ENCODE measurements at regions not wholly inside any gene's neighbourhood (a gene's known extent, or its start where the extent isn't known, plus 50 kb on each side); places are given as distances from the start of the nearest gene placed in this dataset.

DNA sequence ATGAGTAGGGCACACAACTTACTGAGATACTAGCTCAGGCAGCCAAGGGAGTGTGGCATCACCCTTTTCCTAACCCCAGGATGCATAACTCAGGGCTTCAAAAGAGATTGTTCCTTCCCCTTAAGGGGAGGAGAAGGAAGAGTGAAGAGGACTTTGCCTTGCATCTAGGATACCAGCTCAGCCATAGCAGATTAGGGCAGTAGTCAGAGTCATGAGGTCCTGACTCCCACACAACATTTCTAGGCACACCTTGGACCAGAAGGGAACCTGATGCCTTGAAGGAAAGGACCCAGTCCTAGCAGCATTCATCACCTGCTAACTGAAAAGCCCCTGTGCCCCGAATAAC, 1433.2 kb upstream of the TMEFF2 start:
- Histone ChIP-seq H3K36me3 (ENCODE audit: control insufficient read depth, insufficient read depth, low read length) (no peaks in the 10 kb centered on the region), H3K27me3 (ENCODE audit: control insufficient read depth, insufficient read depth, low read length) (no peaks in the 10 kb centered on the region), H3K27ac (ENCODE audit: low read length) (no peak overlapping the region), H3K9me3 (ENCODE audit: control insufficient read depth, insufficient read depth, low read length) (no peaks in the 10 kb centered on the region), H3K4me3 (ENCODE audit: low read length) (no peak overlapping the region), H3K4me1 (ENCODE audit: control insufficient read depth, insufficient read depth, low read length) (no peaks in the 10 kb centered on the region)
- no CpG with 5 or more reads among the region's 1 CpG for WGBS (ENCODE audit: insufficient coverage, insufficient read length)
- DNase-seq (ENCODE audit: low read depth, low spot score): no peak

GRCh38 chr2:193627187-193627926, 1432.6 kb upstream of the TMEFF2 start:
- no peaks in the 10 kb centered on the region for H3K36me3 ChIP-seq (ENCODE audit: control insufficient read depth, insufficient read depth, low read length)
- DNase-seq (ENCODE audit: low read depth, low spot score): no peak
- no peak overlapping the region for H3K4me3 ChIP-seq (ENCODE audit: low read length)
- H3K9me3 ChIP-seq (ENCODE audit: control insufficient read depth, insufficient read depth, low read length): no peaks in the 10 kb centered on the region
- WGBS (ENCODE audit: insufficient coverage, insufficient read length): no CpG with 5 or more reads among the region's 3 CpGs
- no peaks in the 10 kb centered on the region for H3K4me1 ChIP-seq (ENCODE audit: control insufficient read depth, insufficient read depth, low read length)
- H3K27ac ChIP-seq (ENCODE audit: low read length): no peak overlapping the region
- H3K27me3 ChIP-seq (ENCODE audit: control insufficient read depth, insufficient read depth, low read length): no peaks in the 10 kb centered on the region

- H3K27ac ChIP-seq (ENCODE audit: low read length): no peak overlapping the region
- no peak for DNase-seq (ENCODE audit: low read depth, low spot score)
- H3K36me3 ChIP-seq (ENCODE audit: control insufficient read depth, insufficient read depth, low read length): no peaks in the 10 kb centered on the region
- no peaks in the 10 kb centered on the region for H3K27me3 ChIP-seq (ENCODE audit: control insufficient read depth, insufficient read depth, low read length)
- H3K4me3 ChIP-seq (ENCODE audit: low read length): no peak overlapping the region
- H3K4me1 ChIP-seq (ENCODE audit: control insufficient read depth, insufficient read depth, low read length): no peaks in the 10 kb centered on the region
- no peaks in the 10 kb centered on the region for H3K9me3 ChIP-seq (ENCODE audit: control insufficient read depth, insufficient read depth, low read length)
Observed at GRCh38 chr2:193608451-193608850, 1413.7 kb upstream of the TMEFF2 start.

GRCh38 chr2:193590831-193591230, 1396.1 kb upstream of the TMEFF2 start:
- no CpG with 5 or more reads among the region's 6 CpGs for WGBS (ENCODE audit: insufficient coverage, insufficient read length)
- DNase-seq (ENCODE audit: low read depth, low spot score): no peak
- Histone ChIP-seq H3K4me1 (ENCODE audit: control insufficient read depth, insufficient read depth, low read length) (no peaks in the 10 kb centered on the region), H3K27me3 (ENCODE audit: control insufficient read depth, insufficient read depth, low read length) (no peaks in the 10 kb centered on the region), H3K4me3 (ENCODE audit: low read length) (no peak overlapping the region), H3K9me3 (ENCODE audit: control insufficient read depth, insufficient read depth, low read length) (no peaks in the 10 kb centered on the region), H3K36me3 (ENCODE audit: control insufficient read depth, insufficient read depth, low read length) (no peaks in the 10 kb centered on the region), H3K27ac (ENCODE audit: low read length) (no peak overlapping the region)

DNA sequence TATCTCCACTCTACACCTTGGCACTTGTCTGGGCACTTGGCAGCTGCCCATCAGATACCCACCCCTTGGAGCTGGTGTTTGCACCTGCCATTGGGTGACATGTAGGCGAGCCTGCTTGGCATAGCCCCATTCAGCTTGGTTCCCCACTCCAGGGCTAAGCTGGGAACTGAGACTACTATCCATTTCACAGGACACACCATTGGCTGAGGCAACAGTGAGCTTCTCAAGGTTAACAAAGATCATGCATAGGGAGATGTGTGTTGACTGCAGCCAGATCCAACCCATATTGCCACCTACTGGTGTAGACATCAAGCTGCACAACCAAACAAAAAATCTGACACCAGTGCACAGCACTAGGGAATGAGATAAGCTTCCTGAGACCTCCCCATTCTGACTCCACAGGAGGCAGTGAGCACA, 1389.8 kb upstream of the TMEFF2 start:
- H3K4me3 ChIP-seq (ENCODE audit: low read length): no peak overlapping the region
- H3K36me3 ChIP-seq (ENCODE audit: control insufficient read depth, insufficient read depth, low read length): no peaks in the 10 kb centered on the region
- no peaks in the 10 kb centered on the region for H3K27me3 ChIP-seq (ENCODE audit: control insufficient read depth, insufficient read depth, low read length)
- H3K9me3 ChIP-seq (ENCODE audit: control insufficient read depth, insufficient read depth, low read length): no peaks in the 10 kb centered on the region
- H3K4me1 ChIP-seq (ENCODE audit: control insufficient read depth, insufficient read depth, low read length): peaks cover 3% of the 10 kb centered on the region; the same call in 1 of the 2 replicates
- DNase-seq (ENCODE audit: low read depth, low spot score): peak; percentile 35
- WGBS (ENCODE audit: insufficient coverage, insufficient read length): no CpG with 5 or more reads among the region's 1 CpG
- H3K27ac ChIP-seq (ENCODE audit: low read length): no peak overlapping the region

- peaks cover 3% of the 10 kb centered on the region; the same call in 1 of the 2 replicates for H3K4me1 ChIP-seq (ENCODE audit: control insufficient read depth, insufficient read depth, low read length)
- no peaks in the 10 kb centered on the region for H3K36me3 ChIP-seq (ENCODE audit: control insufficient read depth, insufficient read depth, low read length)
- H3K27me3 ChIP-seq (ENCODE audit: control insufficient read depth, insufficient read depth, low read length): no peaks in the 10 kb centered on the region
- no peak overlapping the region for H3K4me3 ChIP-seq (ENCODE audit: low read length)
- H3K27ac ChIP-seq (ENCODE audit: low read length): no peak overlapping the region
- no peaks in the 10 kb centered on the region for H3K9me3 ChIP-seq (ENCODE audit: control insufficient read depth, insufficient read depth, low read length)
- WGBS (ENCODE audit: insufficient coverage, insufficient read length): no CpG with 5 or more reads among the region's 9 CpGs
- peak; percentile 61 for DNase-seq (ENCODE audit: low read depth, low spot score)
Observed at GRCh38 chr2:193583638-193584400, 1389.1 kb upstream of the TMEFF2 start.

DNA sequence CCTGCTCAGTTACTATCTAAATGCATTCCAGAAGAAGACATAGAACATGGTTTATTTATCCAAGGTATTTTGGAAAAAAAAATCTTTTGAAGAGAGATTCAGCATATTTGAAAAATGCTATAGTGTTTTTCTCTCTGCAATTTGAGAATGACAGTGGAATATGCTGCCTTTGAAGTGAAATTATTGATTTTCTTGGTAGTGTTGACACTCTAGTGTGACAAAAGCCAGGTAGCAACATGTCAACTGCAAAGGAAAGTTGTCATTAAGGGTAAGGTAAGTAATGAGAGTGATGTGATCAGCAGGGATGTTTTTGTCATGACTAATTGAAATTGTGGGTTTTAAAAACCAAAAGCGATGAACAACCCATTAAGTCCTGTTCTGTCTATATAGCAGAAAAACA, 1387.1 kb upstream of the TMEFF2 start:
- DNase-seq (ENCODE audit: low read depth, low spot score): no peak
- no peaks in the 10 kb centered on the region for H3K9me3 ChIP-seq (ENCODE audit: control insufficient read depth, insufficient read depth, low read length)
- no CpG with 5 or more reads among the region's 1 CpG for WGBS (ENCODE audit: insufficient coverage, insufficient read length)
- no peak overlapping the region for H3K27ac ChIP-seq (ENCODE audit: low read length)
- no peaks in the 10 kb centered on the region for H3K27me3 ChIP-seq (ENCODE audit: control insufficient read depth, insufficient read depth, low read length)
- no peak overlapping the region for H3K4me3 ChIP-seq (ENCODE audit: low read length)
- peaks cover 3% of the 10 kb centered on the region; the same call in 1 of the 2 replicates for H3K4me1 ChIP-seq (ENCODE audit: control insufficient read depth, insufficient read depth, low read length)
- H3K36me3 ChIP-seq (ENCODE audit: control insufficient read depth, insufficient read depth, low read length): no peaks in the 10 kb centered on the region

DNA sequence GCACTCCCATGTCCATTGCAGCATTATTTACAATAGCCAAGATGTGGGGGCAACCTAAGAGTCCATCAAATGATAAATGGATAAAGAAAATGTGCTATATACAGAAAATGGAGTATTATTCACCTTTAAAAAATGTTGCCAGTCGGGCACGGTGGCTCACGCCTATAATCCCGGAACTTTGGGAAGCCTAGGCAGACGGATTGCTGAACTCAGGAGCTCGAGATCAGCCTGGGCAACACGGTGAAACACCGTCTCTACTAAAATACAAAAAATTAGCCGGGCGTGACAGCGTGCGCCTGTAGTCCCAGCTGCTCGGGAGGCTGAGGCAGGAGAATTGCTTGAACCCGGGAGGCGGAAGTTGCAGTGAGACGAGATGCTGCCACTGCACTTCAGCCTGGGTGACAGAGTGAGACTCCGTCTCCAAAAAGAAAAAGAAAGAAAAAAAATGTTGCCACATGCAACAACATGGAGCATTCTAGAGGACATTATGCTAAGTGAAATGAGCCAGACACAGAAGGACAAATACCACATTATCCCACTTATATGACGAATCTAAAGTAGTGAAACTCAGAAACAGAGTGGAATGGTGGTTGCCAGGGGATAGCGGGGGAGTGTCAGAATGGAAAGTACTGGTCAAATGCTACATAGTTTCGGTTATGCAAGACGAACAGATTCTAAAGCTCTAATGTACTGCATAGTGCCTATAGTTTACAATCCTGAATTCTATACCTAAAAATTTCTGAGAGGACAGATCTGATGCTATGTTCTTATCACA, 1385.6 kb upstream of the TMEFF2 start:
- no CpG with 5 or more reads among the region's 21 CpGs for WGBS (ENCODE audit: insufficient coverage, insufficient read length)
- no peaks in the 10 kb centered on the region for H3K9me3 ChIP-seq (ENCODE audit: control insufficient read depth, insufficient read depth, low read length)
- no peaks in the 10 kb centered on the region for H3K36me3 ChIP-seq (ENCODE audit: control insufficient read depth, insufficient read depth, low read length)
- DNase-seq (ENCODE audit: low read depth, low spot score): no peak
- no peak overlapping the region for H3K4me3 ChIP-seq (ENCODE audit: low read length)
- no peaks in the 10 kb centered on the region for H3K27me3 ChIP-seq (ENCODE audit: control insufficient read depth, insufficient read depth, low read length)
- no peak overlapping the region for H3K27ac ChIP-seq (ENCODE audit: low read length)
- H3K4me1 ChIP-seq (ENCODE audit: control insufficient read depth, insufficient read depth, low read length): peaks cover 3% of the 10 kb centered on the region; the same call in 1 of the 2 replicates

- no peak for DNase-seq (ENCODE audit: low read depth, low spot score)
- Histone ChIP-seq H3K4me1 (ENCODE audit: control insufficient read depth, insufficient read depth, low read length) (no peaks in the 10 kb centered on the region), H3K9me3 (ENCODE audit: control insufficient read depth, insufficient read depth, low read length) (no peaks in the 10 kb centered on the region), H3K36me3 (ENCODE audit: control insufficient read depth, insufficient read depth, low read length) (no peaks in the 10 kb centered on the region), H3K4me3 (ENCODE audit: low read length) (no peak overlapping the region), H3K27me3 (ENCODE audit: control insufficient read depth, insufficient read depth, low read length) (no peaks in the 10 kb centered on the region), H3K27ac (ENCODE audit: low read length) (no peak overlapping the region)
- no CpG with 5 or more reads among the region's 2 CpGs for WGBS (ENCODE audit: insufficient coverage, insufficient read length)
Observed at GRCh38 chr2:193566886-193567285, 1372.2 kb upstream of the TMEFF2 start.

- no peaks in the 10 kb centered on the region for H3K9me3 ChIP-seq (ENCODE audit: control insufficient read depth, insufficient read depth, low read length)
- no CpG with 5 or more reads among the region's 2 CpGs for WGBS (ENCODE audit: insufficient coverage, insufficient read length)
- DNase-seq (ENCODE audit: low read depth, low spot score): no peak
Observed at GRCh38 chr2:193566276-193566675, 1371.5 kb upstream of the TMEFF2 start.

More at GRCh38 chr2:193566276-193566675, 1371.5 kb upstream of the TMEFF2 start:
- no peaks in the 10 kb centered on the region for H3K4me1 ChIP-seq (ENCODE audit: control insufficient read depth, insufficient read depth, low read length)
- no peak overlapping the region for H3K4me3 ChIP-seq (ENCODE audit: low read length)
- H3K27ac ChIP-seq (ENCODE audit: low read length): no peak overlapping the region
- H3K36me3 ChIP-seq (ENCODE audit: control insufficient read depth, insufficient read depth, low read length): no peaks in the 10 kb centered on the region
- no peaks in the 10 kb centered on the region for H3K27me3 ChIP-seq (ENCODE audit: control insufficient read depth, insufficient read depth, low read length)

All from iPS DF 6.9 (cell line).